ENCODE measurements at regions not wholly inside any gene's neighbourhood (a gene's known extent, or its start where the extent isn't known, plus 50 kb on each side); places are given as distances from the start of the nearest gene placed in this dataset.

- no peak for TF ChIP-seq CTCF (IDR thresholded peaks at IDR 0.05)
- no peak for TF ChIP-seq POLR2A (IDR thresholded peaks at IDR 0.05)
These were observed 56.2 kb upstream of the RESF1 start for GRCh38 chr12:31903025-31903424.
